D341Med (cell line): ENCODE measurements at regions not wholly inside any gene's neighbourhood (a gene's known extent, or its start where the extent isn't known, plus 50 kb on each side); places are given as distances from the start of the nearest gene placed in this dataset.

Source experiments
- DNase-seq: peaks from one replicate; pipeline ENCODE4 v3.0.0; 2012; ENCODE audit warnings: low spot score

DNA sequence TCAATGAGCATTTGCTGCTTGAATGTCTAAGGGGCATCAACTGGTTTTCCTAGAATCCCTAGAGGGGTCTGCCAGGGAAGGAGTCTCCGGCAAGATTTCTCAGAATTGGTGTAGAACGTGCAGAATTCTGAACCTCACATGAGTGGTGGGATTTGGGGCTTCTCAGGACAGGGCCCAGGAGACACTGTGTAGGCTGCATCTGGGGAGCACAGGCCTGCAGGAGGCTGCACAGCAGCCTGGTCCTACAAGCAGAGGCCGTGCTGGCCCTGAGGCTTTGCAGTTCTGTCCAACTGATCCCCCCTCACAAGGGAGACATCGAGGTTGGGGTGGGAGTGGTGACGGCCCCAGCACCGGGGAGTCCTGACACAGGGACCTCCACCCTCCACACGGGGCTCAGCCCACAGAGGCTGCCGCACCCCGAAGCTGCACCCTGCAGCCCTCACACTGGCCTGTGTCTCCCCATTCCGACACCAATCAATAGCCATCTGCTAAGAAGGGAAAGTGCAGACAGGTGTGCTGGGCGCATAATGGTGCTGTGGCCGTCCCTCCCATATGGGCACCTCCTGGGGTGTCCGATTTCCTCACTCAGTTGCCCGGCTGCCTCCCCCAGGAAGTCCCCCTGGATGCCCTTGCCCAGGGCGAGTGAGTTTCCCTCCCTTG, 688.1 kb downstream of the BRD1 start:
- no peak for DNase-seq

DNA sequence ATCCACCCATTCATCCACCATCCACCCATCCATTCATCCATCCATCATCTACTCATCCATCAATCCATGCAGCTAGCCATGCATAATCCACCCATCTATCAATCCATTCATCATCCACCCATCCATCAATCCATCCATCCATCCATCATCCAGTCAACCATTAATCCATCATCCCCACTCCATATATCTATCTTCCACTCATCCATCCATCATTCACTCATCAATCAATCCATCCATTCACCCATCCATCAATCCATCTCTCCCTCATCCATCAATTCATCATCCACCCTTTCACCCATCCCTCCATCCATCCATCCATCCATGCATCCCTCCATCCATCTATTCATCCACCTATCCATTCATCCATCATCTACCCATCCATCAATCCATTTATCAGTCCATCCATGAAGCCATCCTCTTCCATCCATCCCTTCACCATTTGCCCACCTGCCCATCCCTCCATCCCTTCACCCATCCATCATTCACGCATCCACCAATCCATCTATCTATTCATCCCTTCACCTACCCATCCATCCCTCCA, 689.4 kb downstream of the BRD1 start:
- DNase-seq = no peak

DNA sequence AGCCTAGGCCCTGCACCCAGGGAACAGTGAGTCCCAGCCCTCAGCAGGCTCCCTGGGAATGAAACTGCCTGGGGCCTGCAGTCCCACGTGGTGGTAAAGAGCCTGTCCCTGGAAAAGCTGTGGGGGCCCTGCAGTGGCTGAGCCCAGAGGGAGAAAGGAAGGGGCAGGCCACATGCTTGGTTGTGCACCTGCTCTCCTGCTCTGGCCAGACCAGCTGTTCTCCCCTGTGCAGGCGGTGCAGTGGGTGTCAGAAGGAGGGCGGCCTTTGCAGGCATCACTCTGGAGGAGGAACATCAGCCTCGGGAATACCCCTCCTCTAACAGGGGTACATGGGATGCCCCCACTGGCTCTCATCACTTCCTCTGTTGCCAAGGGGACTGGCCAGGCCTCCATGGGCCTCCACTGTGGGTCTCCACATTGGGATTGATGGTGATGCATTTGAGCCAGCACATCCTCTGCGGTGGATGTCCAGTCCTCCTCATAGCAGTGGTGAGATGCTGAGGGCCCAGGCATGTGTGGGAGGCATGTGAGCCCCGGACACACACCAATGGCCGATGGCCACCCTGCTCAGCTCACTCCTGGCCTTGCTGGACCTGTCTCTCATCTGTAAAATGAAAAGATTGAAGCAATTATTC, 690.4 kb downstream of the BRD1 start:
- DNase-seq = no peak

DNA sequence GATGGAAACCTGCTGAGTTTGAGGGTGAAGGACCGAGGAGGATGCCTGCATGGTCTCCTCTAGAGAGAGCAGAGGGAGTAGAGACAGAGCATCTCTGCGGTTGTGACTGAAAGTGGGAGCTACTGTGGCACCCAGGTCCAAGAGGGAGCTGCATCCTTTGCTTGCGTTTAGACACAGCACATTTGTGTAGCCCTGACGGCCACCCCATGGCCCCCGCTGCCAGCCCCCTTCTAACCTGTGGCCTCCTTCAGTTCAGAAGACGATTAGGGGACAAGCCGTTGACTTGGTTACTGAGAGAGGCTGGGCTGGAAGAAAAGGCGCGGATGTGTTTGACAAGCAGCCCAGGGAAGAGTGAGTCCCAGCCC, 690.9 kb downstream of the BRD1 start:
- no peak for DNase-seq

DNA sequence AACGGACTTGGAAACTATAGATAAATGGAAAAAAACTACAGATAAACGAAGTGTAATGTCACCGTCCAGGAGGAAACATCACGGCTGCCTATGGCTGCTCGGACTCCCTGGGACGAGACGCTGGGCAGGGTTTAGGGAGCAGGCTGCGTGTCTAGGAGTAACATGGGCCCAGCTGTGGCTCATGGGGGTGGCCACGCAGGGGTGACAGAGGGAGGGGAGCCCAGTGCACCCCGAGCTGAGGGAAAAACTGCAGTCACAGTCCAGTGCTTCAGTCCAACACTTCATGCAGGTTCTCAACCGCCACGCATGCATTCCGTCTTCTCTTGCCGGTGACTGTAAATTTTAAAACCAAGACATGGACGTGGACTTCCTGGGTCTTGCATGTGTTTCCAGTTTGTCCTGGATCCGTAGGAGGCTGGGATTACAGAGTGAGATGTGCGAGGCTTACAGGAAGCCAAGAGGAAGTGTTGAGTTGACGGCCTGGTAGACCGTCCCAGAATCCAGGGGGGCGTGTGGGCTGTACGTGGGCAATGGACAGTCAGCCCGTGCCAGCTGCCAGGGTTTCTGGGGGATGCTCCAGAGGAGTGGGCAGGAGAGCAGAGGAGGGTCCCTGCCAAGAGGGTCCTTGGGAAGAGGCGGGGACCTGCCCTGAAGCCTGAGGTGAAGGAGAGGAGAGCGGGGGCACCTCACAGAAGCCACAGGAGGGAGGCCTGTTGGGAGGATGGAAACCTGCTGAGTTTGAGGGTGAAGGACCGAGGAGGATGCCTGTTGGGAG, 691.4 kb downstream of the BRD1 start:
- no peak for DNase-seq

DNA sequence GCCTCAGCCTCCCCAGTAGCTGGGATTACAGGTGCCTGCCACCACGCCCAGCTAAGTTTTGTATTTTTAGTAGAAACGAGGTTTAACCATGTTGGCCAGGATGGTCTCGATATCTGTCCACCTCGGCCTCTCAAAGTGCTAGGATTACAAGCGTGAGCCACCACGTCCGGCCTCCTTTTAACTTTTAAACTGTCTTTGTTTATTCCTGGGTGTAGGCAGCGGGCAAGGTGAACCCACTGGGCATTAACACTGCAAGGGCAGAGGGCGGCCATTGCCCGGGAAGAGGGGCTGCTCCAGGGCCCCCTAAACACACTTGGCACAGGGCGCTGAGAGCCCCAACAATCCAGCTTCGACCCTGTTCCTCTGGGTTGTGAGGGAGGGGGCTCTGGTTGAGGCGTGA, 693.6 kb downstream of the BRD1 start:
- DNase-seq = no peak

DNA sequence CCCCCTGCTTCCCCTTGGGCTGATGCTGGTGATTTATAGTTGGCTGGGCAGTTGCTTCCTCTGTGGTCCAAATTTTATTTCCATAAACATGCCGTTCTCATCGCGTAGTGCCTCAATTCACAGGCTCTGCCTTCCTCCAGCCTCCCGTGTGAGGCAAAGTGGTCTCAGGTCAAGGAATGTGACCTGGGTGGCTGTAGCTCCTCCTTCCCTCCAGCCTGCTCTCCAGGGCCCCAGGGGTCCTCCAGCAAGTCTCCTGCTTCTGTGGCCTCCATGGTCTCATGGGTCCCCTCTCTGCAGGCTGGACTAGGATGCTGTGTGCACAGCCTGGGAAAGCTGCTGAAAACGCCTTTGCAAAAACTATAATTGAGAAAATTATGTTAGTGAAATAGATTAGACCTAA, 694.1 kb downstream of the BRD1 start:
- no peak for DNase-seq

DNA sequence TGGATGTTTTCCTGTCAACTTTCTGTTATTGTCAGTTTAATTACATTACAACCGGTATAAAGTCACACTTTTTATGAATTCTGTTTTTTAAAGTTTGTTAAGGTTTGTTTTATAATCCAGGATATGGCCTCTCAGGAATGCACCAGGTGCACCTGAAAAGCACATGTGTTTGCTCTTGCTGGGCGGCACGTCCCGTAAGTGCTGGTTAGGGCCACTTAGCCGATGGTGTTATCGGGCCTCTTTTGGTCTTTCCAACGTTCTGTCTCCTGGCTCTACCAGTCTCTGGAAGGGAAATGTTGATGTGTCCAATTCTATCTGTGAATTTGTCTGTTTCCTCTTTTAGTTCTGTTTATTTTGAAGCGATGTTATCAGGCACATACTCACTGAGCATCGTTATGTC, 695.7 kb downstream of the BRD1 start:
- DNase-seq = no peak

DNA sequence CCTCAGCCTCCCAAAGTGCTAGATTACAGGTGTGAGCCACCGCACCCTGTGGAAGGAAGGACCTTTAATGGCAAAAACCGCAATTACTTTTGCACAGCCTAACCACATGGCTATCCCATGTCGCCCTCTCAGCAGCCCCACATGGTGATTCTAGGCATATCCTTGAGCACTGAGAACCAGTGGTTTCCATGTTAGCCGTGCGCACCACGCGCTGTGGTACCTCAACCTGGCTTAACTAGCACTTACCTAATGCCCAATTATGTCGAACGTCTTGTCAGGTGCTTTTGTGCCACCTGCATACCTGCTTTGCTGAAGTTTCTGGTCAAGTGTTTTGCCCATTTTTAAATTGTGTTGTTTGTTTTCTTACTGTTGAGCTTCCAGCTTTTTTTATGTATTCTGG, 697.9 kb downstream of the BRD1 start:
- DNase-seq = no peak

DNA sequence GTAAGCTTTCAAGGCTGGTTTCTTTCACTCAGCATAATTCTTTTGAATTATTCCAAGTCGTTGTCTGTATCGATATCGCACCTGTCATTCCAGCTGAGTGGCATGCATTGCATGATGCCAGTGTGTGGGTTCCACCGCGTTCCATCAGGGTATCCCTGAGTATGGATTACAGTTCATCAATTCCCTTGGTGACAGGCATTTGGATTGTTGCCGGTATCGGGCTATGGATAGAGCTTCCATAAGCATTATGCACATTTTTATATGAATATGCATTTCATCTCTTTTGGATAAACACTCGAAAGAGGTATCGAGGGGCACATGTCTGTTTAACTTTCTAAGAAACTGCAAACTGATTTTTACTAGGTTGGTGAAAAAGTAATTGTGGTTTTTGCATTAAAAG, 698.8 kb downstream of the BRD1 start:
- no peak for DNase-seq

DNA sequence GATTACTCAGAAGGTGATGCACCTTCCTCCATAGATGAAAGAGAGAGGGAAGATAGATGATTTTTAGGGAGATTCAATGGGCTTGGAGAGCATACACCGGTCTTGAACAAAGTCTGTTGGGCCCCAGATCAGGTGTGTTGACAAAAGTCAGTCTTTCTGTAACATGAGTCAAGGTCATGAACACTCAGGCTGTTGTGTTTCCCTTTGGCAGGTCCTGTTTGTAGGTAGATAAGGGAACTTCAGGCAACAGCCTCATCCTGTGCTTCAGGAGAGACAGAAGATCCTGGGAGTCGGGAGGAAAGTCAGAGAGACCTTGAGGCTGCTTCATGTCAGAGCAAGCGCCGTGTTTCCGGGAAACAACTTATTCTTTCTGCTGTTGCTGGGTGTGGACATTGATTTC, 703.1 kb downstream of the BRD1 start:
- DNase-seq = no peak

DNA sequence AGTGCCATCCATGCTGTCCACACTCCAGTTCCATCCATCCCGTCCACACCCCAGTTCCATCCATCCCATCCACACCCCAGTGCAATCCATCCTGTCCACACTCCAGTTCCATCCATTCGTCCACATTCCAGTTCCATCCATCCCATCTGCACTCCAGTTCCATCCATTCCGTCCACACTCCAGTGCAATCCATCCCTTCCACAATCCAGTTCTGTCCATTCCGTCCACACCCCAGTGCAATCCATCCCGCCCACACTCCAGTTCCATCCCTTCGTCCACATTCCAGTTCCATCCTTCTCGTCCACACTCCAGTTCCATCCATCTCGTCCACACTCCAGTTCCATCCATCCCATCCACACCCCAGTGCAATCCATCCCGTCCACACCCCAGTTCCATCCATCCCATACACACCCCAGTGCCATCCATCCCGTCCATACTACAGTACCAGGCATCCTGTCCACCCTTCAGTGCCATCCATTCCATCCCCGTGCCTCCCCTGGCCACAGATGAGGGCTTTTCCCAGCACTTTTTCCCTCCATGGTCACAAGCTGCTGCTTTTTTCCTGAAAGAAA, 704.0 kb downstream of the BRD1 start:
- no peak for DNase-seq

DNA sequence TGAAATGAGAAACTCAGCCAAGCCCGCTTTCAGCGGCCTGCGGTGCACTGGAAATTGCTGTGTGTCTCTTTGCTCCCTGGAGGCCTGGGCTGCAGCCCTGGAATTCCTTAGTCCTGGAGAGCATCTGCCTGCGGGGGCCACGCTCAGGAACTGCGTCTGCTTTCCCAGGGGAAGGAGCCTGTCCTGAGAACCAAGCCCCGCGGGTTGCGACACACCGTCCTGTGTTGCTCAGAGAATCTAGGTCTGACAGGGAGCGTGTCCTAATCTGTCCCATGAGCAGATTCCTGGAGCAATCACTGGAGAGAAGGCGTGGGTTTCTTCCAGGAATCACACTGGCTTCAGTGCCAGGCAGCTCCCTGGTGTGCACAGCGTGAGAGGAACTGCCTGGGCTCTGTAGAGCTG, 708.1 kb downstream of the BRD1 start:
- no peak for DNase-seq

DNA sequence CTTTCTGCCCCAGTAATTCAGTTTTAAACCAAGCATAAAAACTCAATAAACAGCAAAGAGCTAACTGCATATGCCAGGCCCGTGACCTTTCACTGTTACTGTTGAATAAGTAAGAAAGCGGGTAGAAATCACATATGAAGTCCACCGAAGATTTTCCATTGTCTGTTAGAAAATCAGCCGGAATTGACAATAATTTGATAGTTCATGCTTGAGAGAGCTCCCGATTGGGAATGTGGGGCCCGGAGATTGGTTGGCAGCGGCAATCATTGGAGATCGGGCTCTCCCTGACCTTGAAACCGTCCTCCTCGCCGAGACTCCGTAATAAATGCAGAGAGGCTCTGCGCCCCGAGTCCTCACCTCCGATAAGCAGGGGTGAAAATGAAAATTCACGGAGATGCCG, 709.6 kb downstream of the BRD1 start:
- no peak for DNase-seq

DNA sequence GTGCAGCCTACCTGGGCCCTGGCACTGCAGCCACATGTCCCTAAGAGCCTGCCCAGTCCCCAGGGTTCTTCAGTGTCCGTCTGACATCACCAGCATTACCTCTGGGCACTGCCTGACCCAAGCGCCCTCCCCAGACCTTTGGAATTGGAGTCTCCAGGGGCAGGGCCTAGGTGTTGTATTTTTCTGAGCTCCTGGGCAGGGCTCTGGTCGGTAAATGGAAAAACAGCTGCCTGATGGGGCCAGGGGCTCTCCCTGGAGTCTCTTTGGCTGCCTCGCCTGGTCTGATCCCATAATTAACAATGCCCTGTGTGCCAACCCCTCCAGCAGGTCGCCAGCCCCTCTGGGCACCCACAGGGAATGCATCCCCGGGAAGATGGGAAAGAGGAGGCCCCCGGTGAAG, 710.2 kb downstream of the BRD1 start:
- DNase-seq = no peak

DNA sequence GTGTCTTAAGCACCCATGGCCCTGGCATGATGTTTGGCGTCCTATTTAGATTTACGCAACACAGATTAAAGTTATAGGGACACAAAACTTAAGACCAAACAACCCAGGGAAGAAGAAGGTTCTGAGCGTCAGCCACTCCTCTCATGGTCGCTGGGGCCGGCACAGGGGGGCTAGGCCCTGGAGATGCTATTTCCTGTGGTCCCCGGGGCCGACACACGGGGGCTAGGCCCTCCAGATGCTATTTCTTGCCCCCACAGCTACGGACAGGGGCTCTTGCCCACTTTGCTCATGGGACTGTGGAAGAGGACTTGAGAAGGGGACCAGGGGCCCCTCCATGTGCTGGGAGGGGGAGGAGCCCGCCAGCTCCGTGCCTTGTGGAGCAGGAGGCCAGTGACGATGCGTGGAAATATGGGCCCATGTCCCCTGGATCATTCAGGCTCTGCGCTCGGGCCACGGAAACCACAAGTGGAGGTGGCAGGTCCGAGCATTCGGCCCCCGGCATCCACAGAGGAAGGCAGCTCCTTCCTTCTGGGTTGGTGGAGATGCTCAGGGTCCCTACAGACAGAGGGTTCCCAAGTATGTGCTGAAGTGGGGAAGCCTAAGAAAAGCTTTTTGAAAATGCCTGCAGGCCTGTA, 711.1 kb downstream of the BRD1 start:
- DNase-seq = no peak

DNA sequence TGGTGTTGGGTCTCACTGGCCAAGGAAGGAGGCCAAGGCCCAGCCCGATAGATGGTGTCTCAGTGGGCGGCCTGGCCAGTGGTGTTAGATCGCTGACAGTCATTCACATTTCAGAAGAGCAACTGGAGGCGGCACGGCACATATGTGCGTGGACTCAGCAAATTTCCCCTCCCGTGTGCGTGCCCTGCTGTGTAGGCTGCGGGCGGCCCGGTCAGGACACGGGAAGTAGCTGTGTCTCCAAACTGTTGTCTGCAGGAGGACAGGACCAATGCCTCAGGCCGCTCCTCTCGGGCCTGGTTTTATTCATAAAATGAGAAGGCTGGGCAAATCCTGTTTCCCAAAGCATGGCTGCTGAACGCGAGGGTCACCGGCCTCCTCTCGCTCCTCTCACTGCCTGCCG, 711.7 kb downstream of the BRD1 start:
- DNase-seq = no peak

DNA sequence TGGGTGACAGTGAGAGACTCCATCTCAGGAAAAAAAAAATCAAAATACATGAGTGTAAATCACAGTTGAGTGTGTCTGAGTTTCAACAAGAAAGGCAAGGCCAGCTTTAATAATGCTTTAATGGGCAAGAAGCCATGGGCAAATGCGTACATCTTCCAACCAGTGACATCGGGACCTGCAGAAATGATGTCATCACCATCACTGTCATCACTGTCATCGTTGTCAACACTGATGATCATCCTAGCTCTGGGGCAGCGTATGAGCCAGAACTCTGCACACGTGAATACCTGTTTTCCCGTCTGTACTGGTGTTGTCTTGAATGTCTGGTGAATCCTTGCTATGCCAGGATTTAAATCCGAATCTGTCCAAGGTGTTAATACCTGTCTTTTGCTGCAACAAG, 712.5 kb downstream of the BRD1 start:
- no peak for DNase-seq

DNA sequence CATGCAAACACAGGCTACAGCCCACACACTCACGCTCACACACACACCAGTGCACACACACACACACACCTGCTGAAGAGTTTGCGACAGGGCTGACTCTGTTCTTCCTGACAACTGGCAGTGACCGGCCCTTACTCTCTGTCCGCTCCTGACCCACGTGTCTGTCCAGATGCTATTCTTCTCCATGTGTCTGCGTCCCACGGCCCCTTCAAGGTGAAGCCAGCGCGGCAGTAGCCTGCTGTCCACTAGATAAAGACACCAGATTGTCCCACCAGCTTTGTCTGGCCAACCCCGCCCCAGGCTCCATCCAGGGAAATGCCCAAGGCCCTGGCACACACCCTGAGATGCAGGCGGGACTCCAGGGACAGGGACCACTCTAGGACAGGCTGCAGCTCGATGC, 713.9 kb downstream of the BRD1 start:
- DNase-seq = no peak

DNA sequence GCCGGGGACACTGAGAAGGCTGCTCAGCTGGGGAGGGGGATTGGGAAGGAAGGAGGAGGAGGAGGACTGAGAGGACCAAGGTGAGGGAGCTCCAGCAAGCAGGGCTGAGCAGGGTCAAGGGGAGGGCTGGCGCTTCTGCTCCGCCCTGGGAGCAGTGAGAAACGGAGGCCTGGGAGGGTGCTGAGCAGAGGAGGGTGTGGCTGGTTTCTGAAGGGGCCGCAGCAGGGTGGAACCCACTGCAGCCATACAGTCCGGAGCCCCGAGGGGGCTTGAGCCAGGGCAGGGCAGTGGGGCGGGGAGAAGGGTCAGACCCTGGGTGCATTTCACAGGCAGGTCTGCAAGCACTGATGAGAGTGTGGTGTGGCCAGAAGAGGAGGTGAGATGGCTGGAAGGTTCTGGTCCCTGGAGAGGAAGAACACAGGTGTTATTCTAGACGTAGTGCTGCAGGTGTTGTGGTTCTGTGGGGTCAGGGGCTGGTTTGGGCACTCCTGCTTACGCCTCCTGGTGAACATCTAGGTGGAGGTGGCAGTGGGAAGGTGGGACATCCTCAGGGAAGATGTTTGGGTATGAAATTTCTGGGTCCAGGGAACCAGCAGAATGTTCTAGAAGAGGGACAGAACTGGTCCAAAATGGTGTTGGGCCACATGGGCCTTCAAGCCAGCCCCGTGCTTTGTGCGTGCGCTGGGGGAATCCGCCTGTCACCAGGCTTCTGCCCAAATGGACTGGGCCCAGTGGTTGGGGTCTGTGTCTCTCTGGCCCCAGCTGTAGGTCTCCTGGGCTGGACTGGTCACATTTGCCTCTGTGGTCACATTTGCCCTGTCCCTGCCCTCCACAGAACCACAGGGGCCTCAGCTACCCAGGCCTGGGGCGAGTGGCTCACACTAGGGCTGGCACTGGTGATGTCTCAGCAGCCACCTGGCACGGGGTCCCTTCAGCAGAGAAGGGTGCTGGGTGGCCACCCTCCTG, 714.7 kb downstream of the BRD1 start:
- no peak for DNase-seq

DNA sequence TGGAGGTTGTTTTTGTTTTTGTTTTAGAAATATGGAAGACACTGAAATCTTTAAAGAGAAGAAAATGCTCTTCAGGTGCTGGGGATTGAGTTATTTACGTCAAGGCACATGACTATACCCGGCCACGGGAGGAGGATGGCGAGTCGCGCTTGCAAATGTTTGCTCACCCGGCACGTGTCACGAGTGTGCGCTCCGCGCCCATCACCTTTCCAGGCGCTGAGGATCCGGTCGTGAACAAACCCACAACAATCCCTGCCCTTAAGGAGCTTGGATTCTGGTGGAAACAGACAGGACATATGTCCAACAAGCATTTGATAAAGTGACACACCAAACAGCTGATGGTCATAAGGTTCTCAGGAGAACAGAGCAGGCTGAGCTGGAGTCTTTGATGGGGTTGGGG, 715.5 kb downstream of the BRD1 start:
- DNase-seq = no peak
